SK-N-SH treated with all-trans-retinoic acid at 6 μM for 48 hours (cell line): ENCODE measurements at regions not wholly inside any gene's neighbourhood (a gene's known extent, or its start where the extent isn't known, plus 50 kb on each side); places are given as distances from the start of the nearest gene placed in this dataset.

Experiments used
- BACH2 ChIP-seq: fragments of 250-450 bp; sonication (Bioruptor Pico); IDR thresholded peaks from 2 replicates; pipeline ENCODE4 v1.9.0; 2021; ENCODE audit warnings: mild to moderate bottlenecking, borderline replicate concordance
- CREB5 ChIP-seq: fragments of 250-450 bp; sonication (Bioruptor Pico); IDR thresholded peaks from 2 replicates; pipeline ENCODE4 v1.5.1; 2020; ENCODE audit warnings: low read depth, mild to moderate bottlenecking, moderate library complexity
- ESRRG ChIP-seq: fragments of 250-450 bp; sonication (Bioruptor Pico); IDR thresholded peaks from 2 replicates; pipeline ENCODE4 v1.6.1; 2021; ENCODE audit warnings: mild to moderate bottlenecking
- PPARA ChIP-seq: fragments of 250-450 bp; sonication (Bioruptor Pico); IDR thresholded peaks from 2 replicates; pipeline ENCODE4 v1.5.0; 2020; ENCODE audit warnings: mild to moderate bottlenecking, borderline replicate concordance
- RARB ChIP-seq: fragments of 250-450 bp; sonication (Bioruptor Pico); IDR thresholded peaks from 2 replicates; pipeline ENCODE4 v1.8.0; 2021; ENCODE audit warnings: mild to moderate bottlenecking, moderate library complexity
- SNAI2 ChIP-seq: fragments of 250-450 bp; sonication (Bioruptor Pico); IDR thresholded peaks from 2 replicates; pipeline ENCODE4 v1.5.0; 2020; ENCODE audit warnings: mild to moderate bottlenecking, moderate library complexity
- TOX ChIP-seq: fragments of 250-450 bp; sonication (Bioruptor Pico); IDR thresholded peaks from 2 replicates; pipeline ENCODE4 v1.8.0; 2021; ENCODE audit warnings: mild to moderate bottlenecking, moderate library complexity, borderline replicate concordance
- ZC3H10 ChIP-seq: fragments of 250-450 bp; sonication (Bioruptor Pico); IDR thresholded peaks from 2 replicates; pipeline ENCODE4 v1.5.1; 2021; ENCODE audit warnings: mild to moderate bottlenecking, moderate library complexity
- ZFP3 ChIP-seq: fragments of 250-450 bp; sonication (Bioruptor Pico); IDR thresholded peaks from 2 replicates; pipeline ENCODE4 v1.5.0; 2020; ENCODE audit warnings: mild to moderate bottlenecking, moderate library complexity
- ZFP30 ChIP-seq: fragments of 450-650 bp; formaldehyde crosslinking; IDR thresholded peaks from 2 replicates; pipeline ENCODE4 v1.5.0; 2022; ENCODE audit warnings: mild to moderate bottlenecking, moderate library complexity
- ZNF70 ChIP-seq: fragments of 450-650 bp; formaldehyde crosslinking; IDR thresholded peaks from 2 replicates; pipeline ENCODE4 v1.5.0; 2020; ENCODE audit warnings: mild to moderate bottlenecking, moderate library complexity
- ZNF8 ChIP-seq: fragments of 450-650 bp; formaldehyde crosslinking; IDR thresholded peaks from 2 replicates; pipeline ENCODE4 v1.5.0; 2020; ENCODE audit warnings: mild to moderate bottlenecking, moderate library complexity

GRCh38 chr7:93039786-93040185 is 78.0 kb downstream of the SAMD9 start:
- no peak for TF ChIP-seq RARB
- no peak for TF ChIP-seq ZFP3 (CRISPR knock-in tag)
- TF ChIP-seq ZFP30 (CRISPR knock-in tag), result no peak
- TF ChIP-seq BACH2, result no peak
- no peak for TF ChIP-seq PPARA (CRISPR knock-in tag)
- no peak for TF ChIP-seq SNAI2 (CRISPR knock-in tag)
- TF ChIP-seq ZC3H10 (CRISPR knock-in tag), result no peak
- TF ChIP-seq TOX (CRISPR knock-in tag), result no peak
- TF ChIP-seq ZNF8, result no peak
- no peak for TF ChIP-seq ESRRG (CRISPR knock-in tag)
- TF ChIP-seq ZNF70 (CRISPR knock-in tag), result no peak
- no peak for TF ChIP-seq CREB5 (CRISPR knock-in tag)
